CD4-positive, alpha-beta T cell treated with Interleukin-4 for 4 hours (primary cell): ENCODE measurements at regions not wholly inside any gene's neighbourhood (a gene's known extent, or its start where the extent isn't known, plus 50 kb on each side); places are given as distances from the start of the nearest gene placed in this dataset.
"Not testable (repeated sequence)": the region's sequence is repeated elsewhere in the genome, so short reads cannot be mapped to it uniquely, and the experiment has no call there.

Experiments
- DNase-seq: peaks from one replicate; pipeline ENCODE4 v3.0.0-alpha.2; 2020

- no peak for DNase-seq
Observed at GRCh38 chr21:15932726-15933125, 202.9 kb downstream of the USP25 start.

GRCh38 chr21:15935530-15935929, 205.7 kb downstream of the USP25 start:
- no peak for DNase-seq

GRCh38 chr21:15943009-15943666, 213.4 kb downstream of the USP25 start:
- no peak for DNase-seq

GRCh38 chr21:15947677-15948076, 217.9 kb downstream of the USP25 start:
- DNase-seq = no peak

GRCh38 chr21:15953551-15954116, 223.9 kb downstream of the USP25 start:
- no peak for DNase-seq

- DNase-seq = no peak
Observed at GRCh38 chr21:15964236-15964855, 234.6 kb downstream of the USP25 start.

- DNase-seq = no peak
Observed at GRCh38 chr21:15966231-15966630, 236.4 kb downstream of the USP25 start.

GRCh38 chr21:15966651-15967050, 236.9 kb downstream of the USP25 start:
- DNase-seq = no peak

GRCh38 chr21:15967661-15968060, 237.9 kb downstream of the USP25 start:
- DNase-seq = no peak

GRCh38 chr21:15968776-15969310, 239.1 kb downstream of the USP25 start:
- no peak for DNase-seq

- DNase-seq = no peak
Observed at GRCh38 chr21:15976807-15977206, 247.0 kb downstream of the USP25 start.

- no peak for DNase-seq
Observed at GRCh38 chr21:15978215-15978738, 248.5 kb downstream of the USP25 start.

GRCh38 chr21:15979493-15979892, 249.7 kb downstream of the USP25 start:
- not testable (repeated sequence) for DNase-seq

- no peak for DNase-seq
Observed at GRCh38 chr21:15986277-15986676, 256.5 kb downstream of the USP25 start.

- no peak for DNase-seq
Observed at GRCh38 chr21:15992171-15992570, 262.4 kb downstream of the USP25 start.

GRCh38 chr21:15993951-15994350, 264.2 kb downstream of the USP25 start:
- no peak for DNase-seq

- no peak for DNase-seq
Observed at GRCh38 chr21:15999741-16000140, 270.0 kb downstream of the USP25 start.

- DNase-seq = no peak
Observed at GRCh38 chr21:16002874-16003466, 273.2 kb downstream of the USP25 start.

GRCh38 chr21:16004086-16004485, 274.3 kb downstream of the USP25 start:
- DNase-seq = no peak

GRCh38 chr21:16004523-16004922, 274.7 kb downstream of the USP25 start:
- no peak for DNase-seq

GRCh38 chr21:16005996-16006395, 276.2 kb downstream of the USP25 start:
- DNase-seq = no peak

- no peak for DNase-seq
Observed at GRCh38 chr21:16007943-16008342, 278.2 kb downstream of the USP25 start.

GRCh38 chr21:16011719-16012118, 281.9 kb downstream of the USP25 start:
- no peak for DNase-seq

- DNase-seq = no peak
Observed at GRCh38 chr21:16013570-16013969, 283.8 kb downstream of the USP25 start.
